WTC11 (cell line): ENCODE measurements at regions not wholly inside any gene's neighbourhood (a gene's known extent, or its start where the extent isn't known, plus 50 kb on each side); places are given as distances from the start of the nearest gene placed in this dataset.
"Not testable (repeated sequence)": the region's sequence is repeated elsewhere in the genome, so short reads cannot be mapped to it uniquely, and the experiment has no call there.

ENCODE experiments used
- ATAC-seq: fragments of 200-7000 bp; cut with Tn5 transposase; 2 replicates; pipeline ENCODE4 v1.10.0; 2021; ENCODE audit warnings: mild to moderate bottlenecking, moderate library complexity
- CTCF ChIA-PET: fragments of 300-600 bp; sonication (Branson Sonifier 250); formaldehyde crosslinking; loops from one replicate; lab custom pipeline; 2021; ENCODE audit warnings: antibody characterized with exemption; lab: Charles Lee
- POLR2A ChIA-PET: fragments of 350-600 bp; sonication (Branson Sonifier 250); formaldehyde crosslinking; loops from one replicate; lab custom pipeline; 2021; ENCODE audit warnings: antibody characterized with exemption; lab: Charles Lee
- DNase-seq: peaks from one replicate; pipeline ENCODE4 v3.0.0; 2021; ENCODE audit warnings: low spot score
- H3K27ac Mint-ChIP-seq: 2 replicates; pipeline ENCODE4 v1.8.0; 2021; ENCODE audit warnings: mixed read lengths
- H3K27me3 Mint-ChIP-seq: 2 replicates; pipeline ENCODE4 v1.8.0; 2021; ENCODE audit warnings: low read depth, mild to moderate bottlenecking, moderate library complexity, mixed read lengths
- H3K36me3 Mint-ChIP-seq: 2 replicates; pipeline ENCODE4 v1.8.0; 2021; ENCODE audit warnings: mixed read lengths
- H3K4me1 Mint-ChIP-seq: 2 replicates; pipeline ENCODE4 v1.8.0; 2022; ENCODE audit warnings: mixed read lengths
- H3K4me3 Mint-ChIP-seq: 2 replicates; pipeline ENCODE4 v1.8.0; 2021; ENCODE audit warnings: mild to moderate bottlenecking, moderate library complexity, mixed read lengths
- H3K9me3 Mint-ChIP-seq: 2 replicates; pipeline ENCODE4 v1.8.0; 2021; ENCODE audit warnings: mixed read lengths
- FOXP1 ChIP-seq: sonication (generic); formaldehyde crosslinking; IDR thresholded peaks from 2 replicates; pipeline ENCODE4 v1.8.0; 2022; ENCODE audit warnings: missing genetic modification reagents, mild to moderate bottlenecking, moderate library complexity, borderline replicate concordance
- HMGA2 ChIP-seq: fragments of 250-450 bp; sonication (Bioruptor Pico); IDR thresholded peaks from 2 replicates; pipeline ENCODE4 v1.4.0; 2021; ENCODE audit warnings: mild to moderate bottlenecking, moderate library complexity
- NR1H2 ChIP-seq: sonication (generic); formaldehyde crosslinking; IDR thresholded peaks from 2 replicates; pipeline ENCODE4 v1.9.0; 2021; ENCODE audit warnings: mild to moderate bottlenecking, moderate library complexity, missing genetic modification reagents
- NR3C1 ChIP-seq: sonication (generic); formaldehyde crosslinking; conservative IDR thresholded peaks from 2 replicates; pipeline ENCODE4 v1.8.1; 2023; ENCODE audit warnings: low read depth, mild to moderate bottlenecking, missing genetic modification reagents
- OVOL2 ChIP-seq: fragments of 250-450 bp; sonication (Bioruptor Pico); IDR thresholded peaks from 2 replicates; pipeline ENCODE4 v1.9.0; 2021; ENCODE audit warnings: mild to moderate bottlenecking, borderline replicate concordance
- SMAD4 ChIP-seq: sonication (generic); formaldehyde crosslinking; IDR thresholded peaks from 2 replicates; pipeline ENCODE4 v1.8.0; 2022; ENCODE audit warnings: mild to moderate bottlenecking, missing genetic modification reagents
- SOX15 ChIP-seq: fragments of 250-450 bp; sonication (Bioruptor Pico); IDR thresholded peaks from 2 replicates; pipeline ENCODE4 v1.9.0; 2021; ENCODE audit warnings: mild to moderate bottlenecking
- TCF7 ChIP-seq: sonication (generic); formaldehyde crosslinking; IDR thresholded peaks from 2 replicates; pipeline ENCODE4 v1.8.0; 2022; ENCODE audit warnings: mild to moderate bottlenecking, low read depth, missing genetic modification reagents, moderate library complexity
- USF2 ChIP-seq: sonication (generic); formaldehyde crosslinking; IDR thresholded peaks from 2 replicates; pipeline ENCODE4 v1.8.1; 2023; ENCODE audit warnings: mild to moderate bottlenecking, missing genetic modification reagents, moderate library complexity
- ZBTB21 ChIP-seq: sonication (generic); formaldehyde crosslinking; IDR thresholded peaks from 2 replicates; pipeline ENCODE4 v1.8.1; 2023; ENCODE audit warnings: mild to moderate bottlenecking, missing genetic modification reagents, borderline replicate concordance
- ZNF121 ChIP-seq: sonication (generic); formaldehyde crosslinking; IDR thresholded peaks from 2 replicates; pipeline ENCODE4 v1.8.0; 2023; ENCODE audit warnings: missing genetic modification reagents
- ZNF317 ChIP-seq: sonication (generic); formaldehyde crosslinking; IDR thresholded peaks from 2 replicates; pipeline ENCODE4 v1.8.1; 2023; ENCODE audit warnings: low read depth, mild to moderate bottlenecking, moderate library complexity, missing genetic modification reagents, borderline replicate concordance
- ZSCAN18 ChIP-seq: fragments of 250-450 bp; sonication (Bioruptor Pico); IDR thresholded peaks from 2 replicates; pipeline ENCODE4 v2.1.2; 2022; ENCODE audit warnings: mild to moderate bottlenecking, moderate library complexity
- TF ChIP-seq, protein P1 (sequence below): fragments of 250-450 bp; sonication (Bioruptor Pico); IDR thresholded peaks from 2 replicates; pipeline ENCODE4 v1.9.0; 2021; ENCODE audit warnings: mild to moderate bottlenecking, borderline replicate concordance
- TF ChIP-seq, protein P2 (sequence below): sonication (generic); formaldehyde crosslinking; IDR thresholded peaks from 2 replicates; pipeline ENCODE4 v1.8.1; 2023; ENCODE audit warnings: mild to moderate bottlenecking, missing genetic modification reagents, moderate library complexity
- TF ChIP-seq, protein P3 (sequence below): sonication (generic); formaldehyde crosslinking; IDR thresholded peaks from 2 replicates; pipeline ENCODE4 v1.8.0; 2022; ENCODE audit warnings: mild to moderate bottlenecking, missing genetic modification reagents

- DNase-seq, CTCF ChIA-PET, H3K4me3 Mint-ChIP-seq, ATAC-seq, H3K4me1 Mint-ChIP-seq, POLR2A ChIA-PET, H3K27ac Mint-ChIP-seq, H3K27me3 Mint-ChIP-seq: not testable (repeated sequence)
- H3K9me3 Mint-ChIP-seq: peaks cover 36% of the 10 kb centered on the region
- peaks cover 16% of the 10 kb centered on the region for H3K36me3 Mint-ChIP-seq
Measured at GRCh38 chr9:104195142-104195541, 101.0 kb downstream of the SMC2 start.

GRCh38 chr9:104200456-104200994 is 106.4 kb downstream of the SMC2 start:
- CTCF ChIA-PET: interaction anchor here (1.1 kb wide), 1 partner anchor 24 kb away, joined by 3 read pairs; no protein-coding TSS in a partner anchor

GRCh38 chr9:104206766-104207165 is 112.7 kb downstream of the SMC2 start:
- H3K27ac Mint-ChIP-seq: no peak overlapping the region
- H3K9me3 Mint-ChIP-seq: peaks cover 5% of the 10 kb centered on the region
- 0 out of 2 replicates have a peak, but pooled peaks cover 2% of the 10 kb centered on the region for H3K36me3 Mint-ChIP-seq
- H3K4me3 Mint-ChIP-seq: no peak overlapping the region
- TF ChIP-seq, protein P1, sequence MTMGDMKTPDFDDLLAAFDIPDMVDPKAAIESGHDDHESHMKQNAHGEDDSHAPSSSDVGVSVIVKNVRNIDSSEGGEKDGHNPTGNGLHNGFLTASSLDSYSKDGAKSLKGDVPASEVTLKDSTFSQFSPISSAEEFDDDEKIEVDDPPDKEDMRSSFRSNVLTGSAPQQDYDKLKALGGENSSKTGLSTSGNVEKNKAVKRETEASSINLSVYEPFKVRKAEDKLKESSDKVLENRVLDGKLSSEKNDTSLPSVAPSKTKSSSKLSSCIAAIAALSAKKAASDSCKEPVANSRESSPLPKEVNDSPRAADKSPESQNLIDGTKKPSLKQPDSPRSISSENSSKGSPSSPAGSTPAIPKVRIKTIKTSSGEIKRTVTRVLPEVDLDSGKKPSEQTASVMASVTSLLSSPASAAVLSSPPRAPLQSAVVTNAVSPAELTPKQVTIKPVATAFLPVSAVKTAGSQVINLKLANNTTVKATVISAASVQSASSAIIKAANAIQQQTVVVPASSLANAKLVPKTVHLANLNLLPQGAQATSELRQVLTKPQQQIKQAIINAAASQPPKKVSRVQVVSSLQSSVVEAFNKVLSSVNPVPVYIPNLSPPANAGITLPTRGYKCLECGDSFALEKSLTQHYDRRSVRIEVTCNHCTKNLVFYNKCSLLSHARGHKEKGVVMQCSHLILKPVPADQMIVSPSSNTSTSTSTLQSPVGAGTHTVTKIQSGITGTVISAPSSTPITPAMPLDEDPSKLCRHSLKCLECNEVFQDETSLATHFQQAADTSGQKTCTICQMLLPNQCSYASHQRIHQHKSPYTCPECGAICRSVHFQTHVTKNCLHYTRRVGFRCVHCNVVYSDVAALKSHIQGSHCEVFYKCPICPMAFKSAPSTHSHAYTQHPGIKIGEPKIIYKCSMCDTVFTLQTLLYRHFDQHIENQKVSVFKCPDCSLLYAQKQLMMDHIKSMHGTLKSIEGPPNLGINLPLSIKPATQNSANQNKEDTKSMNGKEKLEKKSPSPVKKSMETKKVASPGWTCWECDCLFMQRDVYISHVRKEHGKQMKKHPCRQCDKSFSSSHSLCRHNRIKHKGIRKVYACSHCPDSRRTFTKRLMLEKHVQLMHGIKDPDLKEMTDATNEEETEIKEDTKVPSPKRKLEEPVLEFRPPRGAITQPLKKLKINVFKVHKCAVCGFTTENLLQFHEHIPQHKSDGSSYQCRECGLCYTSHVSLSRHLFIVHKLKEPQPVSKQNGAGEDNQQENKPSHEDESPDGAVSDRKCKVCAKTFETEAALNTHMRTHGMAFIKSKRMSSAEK (CRISPR knock-in tag): no peak
- no peak for TF ChIP-seq USF2 (CRISPR knock-in tag)
- no peak for TF ChIP-seq OVOL2
- DNase-seq (no peak), ATAC-seq (no peak)
- ChIA-PET POLR2A (no interaction called here), CTCF (interaction anchor here (1.6 kb wide), 1 partner anchor 17 kb away, joined by 3 read pairs; no protein-coding TSS in a partner anchor)
- H3K4me1 Mint-ChIP-seq: peaks cover 2% of the 10 kb centered on the region
- H3K27me3 Mint-ChIP-seq: no peaks in the 10 kb centered on the region

More at GRCh38 chr9:104200456-104200994, 106.4 kb downstream of the SMC2 start:
- TF ChIP-seq FOXP1 (no peak), TCF7 (CRISPR knock-in tag) (no peak), ZNF121 (CRISPR knock-in tag) (no peak), SMAD4 (no peak), ZBTB21 (CRISPR knock-in tag) (no peak), ZSCAN18 (CRISPR knock-in tag) (no peak), NR1H2 (CRISPR knock-in tag) (no peak), HMGA2 (CRISPR knock-in tag) (no peak), NR3C1 (CRISPR knock-in tag) (no peak), SOX15 (no peak), ZNF317 (no peak), OVOL2 (no peak)
- TF ChIP-seq, protein P2, sequence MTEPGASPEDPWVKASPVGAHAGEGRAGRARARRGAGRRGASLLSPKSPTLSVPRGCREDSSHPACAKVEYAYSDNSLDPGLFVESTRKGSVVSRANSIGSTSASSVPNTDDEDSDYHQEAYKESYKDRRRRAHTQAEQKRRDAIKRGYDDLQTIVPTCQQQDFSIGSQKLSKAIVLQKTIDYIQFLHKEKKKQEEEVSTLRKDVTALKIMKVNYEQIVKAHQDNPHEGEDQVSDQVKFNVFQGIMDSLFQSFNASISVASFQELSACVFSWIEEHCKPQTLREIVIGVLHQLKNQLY (CRISPR knock-in tag): no peak
- TF ChIP-seq, protein P3, sequence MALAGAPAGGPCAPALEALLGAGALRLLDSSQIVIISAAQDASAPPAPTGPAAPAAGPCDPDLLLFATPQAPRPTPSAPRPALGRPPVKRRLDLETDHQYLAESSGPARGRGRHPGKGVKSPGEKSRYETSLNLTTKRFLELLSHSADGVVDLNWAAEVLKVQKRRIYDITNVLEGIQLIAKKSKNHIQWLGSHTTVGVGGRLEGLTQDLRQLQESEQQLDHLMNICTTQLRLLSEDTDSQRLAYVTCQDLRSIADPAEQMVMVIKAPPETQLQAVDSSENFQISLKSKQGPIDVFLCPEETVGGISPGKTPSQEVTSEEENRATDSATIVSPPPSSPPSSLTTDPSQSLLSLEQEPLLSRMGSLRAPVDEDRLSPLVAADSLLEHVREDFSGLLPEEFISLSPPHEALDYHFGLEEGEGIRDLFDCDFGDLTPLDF (CRISPR knock-in tag): no peak
- H3K27me3 Mint-ChIP-seq: no peaks in the 10 kb centered on the region
- H3K36me3 Mint-ChIP-seq: peaks cover 18% of the 10 kb centered on the region
- H3K9me3 Mint-ChIP-seq: peaks cover 38% of the 10 kb centered on the region
- DNase-seq (no peak), ATAC-seq (no peak)
- no peak overlapping the region for H3K27ac Mint-ChIP-seq
- POLR2A ChIA-PET: no interaction called here
- H3K4me1 Mint-ChIP-seq: no peaks in the 10 kb centered on the region
- H3K4me3 Mint-ChIP-seq: no peak overlapping the region
